HG03460 (cell line): ENCODE measurements at regions not wholly inside any gene's neighbourhood (a gene's known extent, or its start where the extent isn't known, plus 50 kb on each side); places are given as distances from the start of the nearest gene placed in this dataset.
A peak's percentile ranks its signal among the peaks of the same experiment; 100 is the strongest.

Source experiments
- ATAC-seq: cut with Tn5 transposase; IDR thresholded peaks from one replicate; pipeline ENCODE4 v1.9.1; 2021; ENCODE audit not compliant: unreplicated experiment

DNA sequence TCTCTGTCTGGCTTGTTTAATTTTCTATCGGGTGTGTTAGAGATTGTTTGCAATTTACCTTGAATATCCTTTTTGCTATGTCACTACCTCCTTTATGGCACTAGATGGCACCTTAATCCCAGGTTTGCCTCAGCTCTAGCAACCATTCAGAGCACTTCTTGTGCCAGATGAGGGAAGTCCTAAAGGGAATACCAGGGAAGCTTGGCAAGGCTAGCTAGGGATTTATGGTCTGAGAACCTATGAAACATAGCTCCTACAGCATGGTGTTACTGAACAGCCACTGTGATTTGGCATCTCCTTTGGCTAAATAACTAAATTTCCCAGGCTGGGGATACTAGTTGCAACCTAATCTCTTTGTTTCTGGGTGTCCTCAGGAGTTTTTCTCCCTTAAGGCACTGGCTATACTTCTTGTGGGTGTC is 69.0 kb upstream of the VOPP1 start:
- ATAC-seq = peak; percentile 83

DNA sequence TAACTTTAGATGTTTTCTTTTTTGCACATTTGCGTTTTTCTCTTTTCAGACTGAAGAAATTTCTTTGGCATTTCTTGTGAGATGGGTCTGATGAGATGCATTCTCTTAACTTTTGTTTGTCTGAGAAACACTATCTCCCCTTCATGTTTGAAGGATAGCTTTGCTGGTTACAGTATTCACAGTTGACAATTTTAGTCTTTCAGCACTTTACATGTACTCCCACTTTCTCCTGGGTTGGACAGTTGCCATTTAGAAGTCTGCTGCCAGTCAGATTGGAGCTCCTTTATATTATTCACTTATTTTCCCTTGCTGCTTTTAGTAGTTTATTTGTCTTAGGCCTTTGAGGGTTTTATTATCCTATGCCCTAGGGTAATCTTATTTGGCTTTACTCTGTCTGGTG is 67.3 kb upstream of the VOPP1 start:
- ATAC-seq = no peak

DNA sequence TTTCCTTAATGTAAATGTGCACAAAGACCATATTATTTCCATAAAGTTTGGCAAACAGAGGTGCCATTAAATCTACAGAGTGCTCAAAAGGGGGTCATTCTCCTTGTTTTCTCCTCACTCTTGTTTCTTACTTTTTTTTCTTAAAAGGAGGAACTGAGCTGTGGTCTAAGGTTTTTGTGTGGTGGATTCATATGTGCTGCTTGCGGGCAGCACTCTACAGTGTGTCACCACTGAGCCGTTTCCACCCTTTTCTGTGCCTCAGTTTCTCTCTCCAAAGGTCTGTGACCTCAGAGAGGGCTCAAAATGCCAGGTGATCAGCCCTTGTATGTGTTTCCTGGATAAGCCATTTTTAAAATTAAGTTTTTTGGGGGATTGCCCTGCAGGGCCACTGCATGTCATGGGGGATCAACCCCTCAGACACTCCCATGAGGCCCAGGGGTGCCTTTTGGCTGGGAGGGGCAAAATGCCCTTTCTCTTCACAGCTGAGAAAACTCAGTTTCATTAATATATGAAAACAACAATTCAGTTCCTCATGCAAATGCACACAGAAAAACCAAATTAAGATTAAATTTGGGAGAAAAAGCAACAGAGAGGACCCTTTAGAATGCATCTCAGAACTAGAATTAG is 56.9 kb upstream of the VOPP1 start:
- ATAC-seq = no peak

DNA sequence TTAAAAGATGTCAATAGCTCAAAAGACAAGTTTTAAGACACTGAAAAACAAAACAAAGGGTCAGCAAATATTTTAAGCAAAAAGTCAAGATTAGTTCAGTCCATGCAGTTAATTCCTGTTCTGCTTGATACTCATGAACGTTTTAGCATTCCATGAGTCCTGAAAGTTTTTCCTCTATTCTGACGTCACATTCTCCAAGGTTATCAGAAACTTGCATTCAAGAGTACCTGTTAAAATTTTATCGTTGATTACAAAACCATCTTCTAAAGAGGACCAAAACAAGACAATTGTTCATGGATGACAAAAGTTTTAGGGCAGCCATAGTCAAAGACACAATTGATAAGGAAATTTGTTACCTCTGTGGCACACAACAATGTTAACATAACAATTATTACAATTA is 52.5 kb upstream of the VOPP1 start:
- no peak for ATAC-seq

DNA sequence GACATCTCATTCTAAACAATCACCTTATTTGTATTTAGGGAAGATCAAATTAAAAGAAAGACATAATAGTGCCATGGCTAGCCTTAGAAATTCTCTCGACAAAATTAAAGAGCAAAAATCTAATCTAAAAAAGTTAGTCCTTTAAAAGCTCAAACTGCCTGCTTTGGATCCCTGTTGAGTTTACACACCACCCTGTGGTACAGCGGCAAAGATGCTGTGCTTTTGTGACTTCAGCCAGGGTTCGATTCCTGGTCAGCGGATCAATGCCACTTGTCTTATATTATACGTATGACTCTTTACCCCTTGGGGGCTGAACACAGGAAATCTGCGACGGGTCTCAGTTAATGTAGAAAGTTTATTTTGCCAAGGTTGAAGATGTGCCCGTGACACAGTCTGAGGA is 51.3 kb upstream of the VOPP1 start:
- ATAC-seq = no peak

DNA sequence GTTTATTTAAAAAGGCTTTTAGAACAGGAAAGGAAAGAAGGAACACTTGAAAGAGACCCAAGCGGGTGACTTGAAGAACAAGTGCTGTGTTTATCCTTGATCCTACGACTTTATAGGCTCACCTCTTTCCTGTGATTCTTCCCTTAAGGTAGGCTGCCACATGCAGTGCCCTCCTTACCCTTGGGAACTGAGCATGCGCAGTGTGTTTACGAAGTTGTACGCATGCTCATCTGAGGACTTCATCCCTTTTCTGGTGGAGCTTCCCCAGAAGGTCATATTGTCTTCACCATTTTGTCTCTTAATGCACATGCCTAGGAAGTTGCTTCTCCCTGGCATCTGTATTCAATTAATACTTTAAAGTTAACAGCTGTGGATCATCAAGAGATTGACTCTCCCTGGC is 49.9 kb upstream of the VOPP1 start:
- no peak for ATAC-seq
